ENCODE measurements at regions not wholly inside any gene's neighbourhood (a gene's known extent, or its start where the extent isn't known, plus 50 kb on each side); places are given as distances from the start of the nearest gene placed in this dataset.

GRCh38 chr3:99586701-99587100 lies 51.7 kb upstream of the COL8A1 start:
- DNase-seq (no peak), ATAC-seq (no peak)
- H3K36me3 ChIP-seq (ENCODE audit: control insufficient read depth, insufficient read depth, low read length) = no peaks in the 10 kb centered on the region
- no peaks in the 10 kb centered on the region for H3K4me1 ChIP-seq (ENCODE audit: control insufficient read depth, insufficient read depth, low read length)
- TF ChIP-seq CTCF (IDR thresholded peaks at IDR 0.05) = no peak
- WGBS (ENCODE audit: insufficient coverage) = 79% methylated on average over 2 of the region's 3 CpGs
- Mint-ChIP-seq H3K36me3 (no peaks in the 10 kb centered on the region), H3K27ac (no peak overlapping the region), H3K4me3 (no peak overlapping the region), H3K9me3 (peaks cover 1 to 9% of the 10 kb centered on the region in 2 donors), H3K27me3 (ENCODE audit: low read depth in 2 of 2) (no peaks in the 10 kb centered on the region), H3K4me1 (no peaks in the 10 kb centered on the region)
- H3K9me3 ChIP-seq (ENCODE audit: control insufficient read depth, insufficient read depth, low read length) = no peaks in the 10 kb centered on the region
- H3K27me3 ChIP-seq (ENCODE audit: control insufficient read depth, insufficient read depth, low read length) = no peaks in the 10 kb centered on the region
- H3K27ac ChIP-seq (ENCODE audit: low read length) = no peak overlapping the region
- H3K4me3 ChIP-seq (ENCODE audit: low read length) = no peak overlapping the region
- intact Hi-C loops (cut with micrococcal nuclease) = no loop called here

GRCh38 chr3:99579965-99580364 lies 58.4 kb upstream of the COL8A1 start:
- Mint-ChIP-seq H3K4me3 (no peak overlapping the region), H3K27ac (no peak overlapping the region), H3K27me3 (ENCODE audit: low read depth in 2 of 2) (no peaks in the 10 kb centered on the region), H3K4me1 (no peaks in the 10 kb centered on the region), H3K36me3 (no peaks in the 10 kb centered on the region), H3K9me3 (peaks cover 2% of the 10 kb centered on the region in 2 donors)
- Histone ChIP-seq H3K4me1 (ENCODE audit: control insufficient read depth, insufficient read depth, low read length) (no peaks in the 10 kb centered on the region), H3K36me3 (ENCODE audit: control insufficient read depth, insufficient read depth, low read length) (no peaks in the 10 kb centered on the region), H3K4me3 (ENCODE audit: low read length) (no peak overlapping the region), H3K9me3 (ENCODE audit: control insufficient read depth, insufficient read depth, low read length) (no peaks in the 10 kb centered on the region), H3K27ac (ENCODE audit: low read length) (no peak overlapping the region), H3K27me3 (ENCODE audit: control insufficient read depth, insufficient read depth, low read length) (no peaks in the 10 kb centered on the region)
- DNase-seq (no peak), ATAC-seq (no peak)
- no peak for TF ChIP-seq CTCF (IDR thresholded peaks at IDR 0.05)
- WGBS (ENCODE audit: insufficient coverage) = 91% methylated on average over 3 of the region's 3 CpGs
- intact Hi-C loops (cut with micrococcal nuclease) = no loop called here

GRCh38 chr3:99579246-99579645 lies 59.1 kb upstream of the COL8A1 start:
- Mint-ChIP-seq H3K27me3 (ENCODE audit: low read depth in 2 of 2) (no peaks in the 10 kb centered on the region), H3K9me3 (peaks cover 2% of the 10 kb centered on the region in 2 donors), H3K27ac (no peak overlapping the region), H3K4me3 (no peak overlapping the region), H3K36me3 (no peaks in the 10 kb centered on the region), H3K4me1 (no peaks in the 10 kb centered on the region)
- ATAC-seq (no peak), DNase-seq (no peak)
- no peak for TF ChIP-seq CTCF (IDR thresholded peaks at IDR 0.05)
- Histone ChIP-seq H3K36me3 (ENCODE audit: control insufficient read depth, insufficient read depth, low read length) (no peaks in the 10 kb centered on the region), H3K27ac (ENCODE audit: low read length) (no peak overlapping the region), H3K9me3 (ENCODE audit: control insufficient read depth, insufficient read depth, low read length) (no peaks in the 10 kb centered on the region), H3K4me3 (ENCODE audit: low read length) (no peak overlapping the region), H3K27me3 (ENCODE audit: control insufficient read depth, insufficient read depth, low read length) (no peaks in the 10 kb centered on the region), H3K4me1 (ENCODE audit: control insufficient read depth, insufficient read depth, low read length) (no peaks in the 10 kb centered on the region)
- intact Hi-C loops (cut with micrococcal nuclease) = no loop called here
- WGBS (ENCODE audit: insufficient coverage) = 83% methylated on average over 2 of the region's 4 CpGs

GRCh38 chr3:99578339-99578970 lies 59.9 kb upstream of the COL8A1 start:
- no peaks in the 10 kb centered on the region for H3K4me1 ChIP-seq (ENCODE audit: control insufficient read depth, insufficient read depth, low read length)
- no peak for ATAC-seq
- DNase-seq = no peak
- no peaks in the 10 kb centered on the region for H3K36me3 ChIP-seq (ENCODE audit: control insufficient read depth, insufficient read depth, low read length)
- intact Hi-C loops (cut with micrococcal nuclease) = no loop called here
- H3K4me3 Mint-ChIP-seq = no peak overlapping the region
- H3K9me3 ChIP-seq (ENCODE audit: control insufficient read depth, insufficient read depth, low read length) = no peaks in the 10 kb centered on the region
- no peak for TF ChIP-seq CTCF (IDR thresholded peaks at IDR 0.05)
- H3K27me3 Mint-ChIP-seq (ENCODE audit: low read depth in 2 of 2) = no peaks in the 10 kb centered on the region
- no peak overlapping the region for H3K27ac Mint-ChIP-seq
- H3K4me3 ChIP-seq (ENCODE audit: low read length) = no peak overlapping the region
- H3K27me3 ChIP-seq (ENCODE audit: control insufficient read depth, insufficient read depth, low read length) = no peaks in the 10 kb centered on the region
- H3K9me3 Mint-ChIP-seq = peaks cover 2% of the 10 kb centered on the region in 2 donors
- no peaks in the 10 kb centered on the region for H3K36me3 Mint-ChIP-seq
- H3K27ac ChIP-seq (ENCODE audit: low read length) = no peak overlapping the region
- no peaks in the 10 kb centered on the region for H3K4me1 Mint-ChIP-seq
- 100% methylated on average over 1 of the region's 1 CpG for WGBS (ENCODE audit: insufficient coverage)

Measured in natural killer cell (primary cell).